ENCODE measurements at regions not wholly inside any gene's neighbourhood (a gene's known extent, or its start where the extent isn't known, plus 50 kb on each side); places are given as distances from the start of the nearest gene placed in this dataset.

GRCh38 chr5:166486348-166486747 is 1805.1 kb upstream of the WWC1 start:
- H3K4me3 ChIP-seq (ENCODE audit: low read depth, low read length) = no peak overlapping the region

GRCh38 chr5:166488560-166488959 is 1802.9 kb upstream of the WWC1 start:
- no peak overlapping the region for H3K4me3 ChIP-seq (ENCODE audit: low read depth, low read length)

- H3K4me3 ChIP-seq (ENCODE audit: low read depth, low read length) = no peak overlapping the region
Measured at GRCh38 chr5:166493040-166493439, 1798.4 kb upstream of the WWC1 start.

GRCh38 chr5:166493612-166494011 is 1797.8 kb upstream of the WWC1 start:
- no peak overlapping the region for H3K4me3 ChIP-seq (ENCODE audit: low read depth, low read length)

- H3K4me3 ChIP-seq (ENCODE audit: low read depth, low read length) = no peak overlapping the region
Measured at GRCh38 chr5:166497496-166498104, 1793.8 kb upstream of the WWC1 start.

- H3K4me3 ChIP-seq (ENCODE audit: low read depth, low read length) = no peak overlapping the region
Measured at GRCh38 chr5:166499447-166500240, 1791.8 kb upstream of the WWC1 start.

GRCh38 chr5:166503506-166503905 is 1787.9 kb upstream of the WWC1 start:
- H3K4me3 ChIP-seq (ENCODE audit: low read depth, low read length) = no peak overlapping the region

GRCh38 chr5:166505067-166505466 is 1786.4 kb upstream of the WWC1 start:
- no peak overlapping the region for H3K4me3 ChIP-seq (ENCODE audit: low read depth, low read length)

GRCh38 chr5:166505544-166505943 is 1785.9 kb upstream of the WWC1 start:
- H3K4me3 ChIP-seq (ENCODE audit: low read depth, low read length) = no peak overlapping the region

- no peak overlapping the region for H3K4me3 ChIP-seq (ENCODE audit: low read depth, low read length)
Measured at GRCh38 chr5:166507810-166508425, 1783.5 kb upstream of the WWC1 start.

- H3K4me3 ChIP-seq (ENCODE audit: low read depth, low read length) = no peak overlapping the region
Measured at GRCh38 chr5:166509085-166509484, 1782.4 kb upstream of the WWC1 start.

GRCh38 chr5:166517976-166518375 is 1773.5 kb upstream of the WWC1 start:
- H3K4me3 ChIP-seq (ENCODE audit: low read depth, low read length) = no peak overlapping the region

GRCh38 chr5:166523206-166523605 is 1768.2 kb upstream of the WWC1 start:
- H3K4me3 ChIP-seq (ENCODE audit: low read depth, low read length) = no peak overlapping the region

GRCh38 chr5:166529200-166529599 is 1762.2 kb upstream of the WWC1 start:
- no peak overlapping the region for H3K4me3 ChIP-seq (ENCODE audit: low read depth, low read length)

- no peak overlapping the region for H3K4me3 ChIP-seq (ENCODE audit: low read depth, low read length)
Measured at GRCh38 chr5:166532456-166533220, 1758.8 kb upstream of the WWC1 start.

- no peak overlapping the region for H3K4me3 ChIP-seq (ENCODE audit: low read depth, low read length)
Measured at GRCh38 chr5:166535641-166536040, 1755.8 kb upstream of the WWC1 start.

- no peak overlapping the region for H3K4me3 ChIP-seq (ENCODE audit: low read depth, low read length)
Measured at GRCh38 chr5:166540156-166540555, 1751.3 kb upstream of the WWC1 start.

GRCh38 chr5:166551384-166551783 is 1740.1 kb upstream of the WWC1 start:
- no peak overlapping the region for H3K4me3 ChIP-seq (ENCODE audit: low read depth, low read length)

- no peak overlapping the region for H3K4me3 ChIP-seq (ENCODE audit: low read depth, low read length)
Measured at GRCh38 chr5:166553778-166554177, 1737.7 kb upstream of the WWC1 start.

GRCh38 chr5:166561759-166562158 is 1729.7 kb upstream of the WWC1 start:
- no peak overlapping the region for H3K4me3 ChIP-seq (ENCODE audit: low read depth, low read length)

GRCh38 chr5:166562246-166562645 is 1729.2 kb upstream of the WWC1 start:
- H3K4me3 ChIP-seq (ENCODE audit: low read depth, low read length) = no peak overlapping the region

Measured in iPS-11a (cell line).